Vagina (tissue), 2 donors: ENCODE measurements at regions not wholly inside any gene's neighbourhood (a gene's known extent, or its start where the extent isn't known, plus 50 kb on each side); places are given as distances from the start of the nearest gene placed in this dataset.

ENCODE experiments used
- DNase-seq, 2 donors: peaks; one replicate each; pipeline ENCODE4 v3.0.0-alpha.2; 2017; ENCODE audit errors: extremely low spot score in 2 of 2
- H3K27ac ChIP-seq: fragments of 200-600 bp; sonication (generic); one replicate; pipeline ENCODE4 v1.5.1; 2019
- H3K27me3 ChIP-seq: fragments of 200-600 bp; sonication (generic); one replicate; pipeline ENCODE4 v1.5.1; 2019
- H3K36me3 ChIP-seq, 2 donors: fragments of 200-600 bp; sonication (generic); one replicate each; pipeline ENCODE4 v1.5.1; 2017 to 2019
- H3K4me1 ChIP-seq: fragments of 200-600 bp; sonication (generic); one replicate; pipeline ENCODE4 v1.5.1; 2019
- H3K4me3 ChIP-seq, 2 donors: fragments of 200-600 bp; sonication (generic); 1 replicate in 1 of 2; 2 replicates in 1 of 2; pipeline ENCODE4 v1.5.1; 2016 to 2019
- H3K9me3 ChIP-seq: fragments of 200-600 bp; sonication (generic); one replicate; pipeline ENCODE4 v1.5.1; 2019
- POLR2A ChIP-seq, 2 donors: fragments of 450-650 bp; IDR thresholded peaks; one replicate each; pipeline ENCODE4 v1.6.1; 2017; ENCODE audit warnings: antibody characterized with exemption in 2 of 2, mild to moderate bottlenecking in 2 of 2, moderate library complexity in 2 of 2
- POLR2AphosphoS5 ChIP-seq, 2 donors: sonication (generic); formaldehyde crosslinking; IDR thresholded peaks; one replicate each; pipeline ENCODE4 v1.9.0; 2017; ENCODE audit warnings: antibody characterized with exemption in 2 of 2, mild to moderate bottlenecking in 2 of 2, low read depth in 1 of 2; ENCODE audit not compliant: insufficient read depth in 1 of 2
- intact Hi-C: fragments of 100-400 bp; cut with DNase I; formaldehyde crosslinking; loops from one replicate; pipeline ENCODE4 v1.15.1; 2023
- TF ChIP-seq, protein P1 (sequence below), 3 experiments: fragments of 450-650 bp in 2 of 3; fragments of 200-600 bp in 1 of 3; sonication (generic) in 1 of 3; IDR thresholded peaks; one replicate each; pipeline ENCODE4 v1.5.1; 2017 to 2019; ENCODE audit warnings: antibody characterized with exemption in 3 of 3, mild to moderate bottlenecking in 2 of 3, moderate library complexity in 2 of 3

DNA sequence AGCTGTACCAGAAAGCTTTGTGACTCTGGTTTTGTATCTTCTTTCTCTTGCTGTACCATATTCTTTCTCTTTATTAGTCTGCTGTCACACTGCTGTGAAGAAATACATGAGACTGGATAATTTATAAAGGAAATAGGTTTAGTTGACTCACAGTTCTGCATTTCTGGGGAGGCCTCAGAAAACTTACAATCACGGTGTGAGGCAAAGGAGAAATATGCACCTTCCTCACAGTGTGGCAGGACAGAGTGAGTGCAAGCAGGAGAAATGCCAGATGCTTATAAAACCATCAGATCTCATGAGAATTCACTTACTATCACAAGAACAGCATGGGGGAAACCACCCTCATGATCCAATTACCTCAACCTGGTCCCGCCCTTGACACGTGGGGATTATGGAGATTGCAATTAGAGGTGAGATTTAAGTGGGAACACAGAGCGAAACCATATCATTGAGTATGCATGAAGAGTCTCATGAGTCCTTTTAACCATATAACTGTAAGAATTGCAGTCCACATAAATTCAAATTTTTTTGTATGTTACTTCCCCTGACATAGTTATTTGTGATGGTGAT is 67.4 kb upstream of the INPP4B start:
- Histone ChIP-seq H3K4me3 (no peak overlapping the region), H3K27me3 (no peaks in the 10 kb centered on the region), H3K27ac (no peak overlapping the region), H3K9me3 (no peaks in the 10 kb centered on the region), H3K36me3 (no peaks in the 10 kb centered on the region), H3K4me1 (no peaks in the 10 kb centered on the region)
- DNase-seq: no peak
- TF ChIP-seq POLR2A (IDR thresholded peaks at IDR 0.05) (no peak), POLR2AphosphoS5 (IDR thresholded peaks at IDR 0.05; ENCODE audit: insufficient read depth in 1 of 2, low read depth in 1 of 2) (no peak)
- TF ChIP-seq, protein P1, sequence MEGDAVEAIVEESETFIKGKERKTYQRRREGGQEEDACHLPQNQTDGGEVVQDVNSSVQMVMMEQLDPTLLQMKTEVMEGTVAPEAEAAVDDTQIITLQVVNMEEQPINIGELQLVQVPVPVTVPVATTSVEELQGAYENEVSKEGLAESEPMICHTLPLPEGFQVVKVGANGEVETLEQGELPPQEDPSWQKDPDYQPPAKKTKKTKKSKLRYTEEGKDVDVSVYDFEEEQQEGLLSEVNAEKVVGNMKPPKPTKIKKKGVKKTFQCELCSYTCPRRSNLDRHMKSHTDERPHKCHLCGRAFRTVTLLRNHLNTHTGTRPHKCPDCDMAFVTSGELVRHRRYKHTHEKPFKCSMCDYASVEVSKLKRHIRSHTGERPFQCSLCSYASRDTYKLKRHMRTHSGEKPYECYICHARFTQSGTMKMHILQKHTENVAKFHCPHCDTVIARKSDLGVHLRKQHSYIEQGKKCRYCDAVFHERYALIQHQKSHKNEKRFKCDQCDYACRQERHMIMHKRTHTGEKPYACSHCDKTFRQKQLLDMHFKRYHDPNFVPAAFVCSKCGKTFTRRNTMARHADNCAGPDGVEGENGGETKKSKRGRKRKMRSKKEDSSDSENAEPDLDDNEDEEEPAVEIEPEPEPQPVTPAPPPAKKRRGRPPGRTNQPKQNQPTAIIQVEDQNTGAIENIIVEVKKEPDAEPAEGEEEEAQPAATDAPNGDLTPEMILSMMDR (IDR thresholded peaks at IDR 0.05): no peak
- intact Hi-C loops: no loop called here

DNA sequence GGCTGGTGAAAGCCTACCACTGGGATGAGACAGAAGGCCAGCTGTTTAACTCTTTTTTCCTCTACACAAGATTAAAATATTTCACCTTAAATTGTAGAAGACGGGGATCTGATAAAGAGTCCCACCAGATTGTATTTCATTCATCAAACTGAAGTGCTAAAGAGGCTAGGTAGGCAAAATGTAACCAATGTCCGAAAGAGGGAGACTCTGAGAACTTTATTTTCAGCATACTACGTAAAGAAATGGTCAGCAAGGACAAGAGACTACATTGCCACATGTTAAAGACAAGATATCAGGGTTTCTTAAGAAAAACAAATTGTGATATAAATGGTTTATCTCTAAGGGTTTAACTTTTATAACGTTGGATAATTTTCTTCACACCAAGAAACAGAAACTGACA is 71.6 kb upstream of the INPP4B start:
- intact Hi-C loops: no loop called here
- H3K27ac ChIP-seq: no peak overlapping the region

DNA sequence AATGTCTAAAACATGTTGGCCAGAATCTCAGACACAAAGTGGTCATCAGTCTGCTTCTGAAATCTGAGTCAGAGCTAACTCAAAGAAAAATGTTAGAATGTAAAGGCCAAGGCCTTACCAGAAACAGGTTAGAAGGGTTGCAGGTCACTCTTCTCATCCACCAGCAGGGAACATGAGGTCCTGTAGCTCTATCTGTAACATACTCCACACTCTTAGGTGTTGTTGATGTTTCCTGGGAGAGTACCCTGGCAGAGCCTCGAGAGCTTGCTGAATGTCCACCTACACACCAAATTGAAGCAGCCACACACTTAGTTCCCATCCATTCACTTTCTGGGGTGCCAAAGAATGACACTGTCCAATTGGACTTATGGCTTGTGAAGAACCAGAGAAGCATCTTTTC is 76.6 kb upstream of the INPP4B start:
- no peak overlapping the region for H3K27ac ChIP-seq
- no peaks in the 10 kb centered on the region for H3K9me3 ChIP-seq
- TF ChIP-seq, protein P1 (IDR thresholded peaks at IDR 0.05): no peak
- no peak for TF ChIP-seq POLR2AphosphoS5 (IDR thresholded peaks at IDR 0.05; ENCODE audit: insufficient read depth in 1 of 2, low read depth in 1 of 2)
- TF ChIP-seq POLR2A (IDR thresholded peaks at IDR 0.05): no peak
- intact Hi-C loops: no loop called here
- peaks cover 7% of the 10 kb centered on the region for H3K4me1 ChIP-seq
- H3K4me3 ChIP-seq: no peak overlapping the region
- no peak for DNase-seq
- H3K27me3 ChIP-seq: no peaks in the 10 kb centered on the region
- H3K36me3 ChIP-seq: no peaks in the 10 kb centered on the region

More for the DNA sequence above, 71.6 kb upstream of the INPP4B start:
- Histone ChIP-seq H3K9me3 (no peaks in the 10 kb centered on the region), H3K4me1 (no peaks in the 10 kb centered on the region), H3K36me3 (no peaks in the 10 kb centered on the region), H3K4me3 (no peak overlapping the region), H3K27me3 (no peaks in the 10 kb centered on the region)
- DNase-seq: no peak
- TF ChIP-seq, protein P1 (IDR thresholded peaks at IDR 0.05): no peak
- no peak for TF ChIP-seq POLR2A (IDR thresholded peaks at IDR 0.05)

DNA sequence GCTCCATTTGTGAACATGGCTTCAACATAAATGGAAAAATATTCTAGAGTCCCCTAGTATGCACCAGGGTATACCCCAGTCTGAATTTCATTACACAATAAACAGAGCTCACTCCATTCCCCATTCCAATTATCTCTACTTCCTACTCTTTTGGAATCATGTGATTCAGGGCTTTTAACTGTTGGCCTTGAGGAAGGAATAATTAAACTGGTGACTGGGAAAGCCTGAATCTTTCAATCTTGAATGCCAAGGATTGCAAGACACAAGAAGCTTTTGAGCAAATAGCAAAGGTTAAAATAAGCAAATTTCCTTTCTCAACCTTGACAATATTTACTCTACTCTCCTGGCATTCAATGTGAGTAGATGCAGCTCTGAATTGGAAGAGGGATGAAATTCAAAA is 77.5 kb upstream of the INPP4B start:
- H3K4me3 ChIP-seq: no peak overlapping the region
- intact Hi-C loops: no loop called here

DNA sequence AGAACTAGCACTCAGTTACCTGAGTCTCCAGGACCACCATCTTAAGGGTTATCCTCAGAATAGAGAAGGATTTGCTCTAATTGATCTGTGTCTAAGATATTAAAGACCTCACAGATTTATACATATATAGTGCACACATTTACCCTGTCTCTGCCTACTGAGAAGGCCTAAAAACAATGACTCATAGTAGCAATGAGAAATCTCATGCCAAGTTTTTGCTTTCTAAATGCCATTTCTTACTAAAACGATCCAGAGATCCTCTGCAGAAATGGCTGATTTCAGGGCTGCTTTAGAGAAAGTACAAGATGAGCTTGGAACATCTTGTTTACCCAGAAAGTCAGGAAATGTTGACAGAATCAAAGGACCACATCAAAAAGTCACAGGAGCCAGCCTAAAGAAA is 79.1 kb upstream of the INPP4B start:
- TF ChIP-seq POLR2AphosphoS5 (IDR thresholded peaks at IDR 0.05; ENCODE audit: insufficient read depth in 1 of 2, low read depth in 1 of 2): no peak
- TF ChIP-seq, protein P1 (IDR thresholded peaks at IDR 0.05): no peak
- no peak for TF ChIP-seq POLR2A (IDR thresholded peaks at IDR 0.05)
- intact Hi-C loops: no loop called here
- no peaks in the 10 kb centered on the region for H3K36me3 ChIP-seq
- H3K4me1 ChIP-seq: peaks cover 7% of the 10 kb centered on the region
- no peak overlapping the region for H3K27ac ChIP-seq
- H3K4me3 ChIP-seq: no peak overlapping the region
- no peak for DNase-seq
- H3K9me3 ChIP-seq: no peaks in the 10 kb centered on the region
- no peaks in the 10 kb centered on the region for H3K27me3 ChIP-seq

More for the DNA sequence above, 77.5 kb upstream of the INPP4B start:
- TF ChIP-seq, protein P1 (IDR thresholded peaks at IDR 0.05): no peak
- TF ChIP-seq POLR2A (IDR thresholded peaks at IDR 0.05) (no peak), POLR2AphosphoS5 (IDR thresholded peaks at IDR 0.05; ENCODE audit: insufficient read depth in 1 of 2, low read depth in 1 of 2) (no peak)
- Histone ChIP-seq H3K9me3 (no peaks in the 10 kb centered on the region), H3K27me3 (no peaks in the 10 kb centered on the region), H3K4me1 (peaks cover 7% of the 10 kb centered on the region), H3K27ac (no peak overlapping the region), H3K36me3 (no peaks in the 10 kb centered on the region)
- no peak for DNase-seq
